GM21737 (cell line): ENCODE measurements at regions not wholly inside any gene's neighbourhood (a gene's known extent, or its start where the extent isn't known, plus 50 kb on each side); places are given as distances from the start of the nearest gene placed in this dataset.

Experiments used
- ATAC-seq: cut with Tn5 transposase; IDR thresholded peaks from one replicate; pipeline ENCODE4 v1.9.1; 2021; ENCODE audit warnings: mild to moderate bottlenecking, moderate library complexity; ENCODE audit not compliant: unreplicated experiment

DNA sequence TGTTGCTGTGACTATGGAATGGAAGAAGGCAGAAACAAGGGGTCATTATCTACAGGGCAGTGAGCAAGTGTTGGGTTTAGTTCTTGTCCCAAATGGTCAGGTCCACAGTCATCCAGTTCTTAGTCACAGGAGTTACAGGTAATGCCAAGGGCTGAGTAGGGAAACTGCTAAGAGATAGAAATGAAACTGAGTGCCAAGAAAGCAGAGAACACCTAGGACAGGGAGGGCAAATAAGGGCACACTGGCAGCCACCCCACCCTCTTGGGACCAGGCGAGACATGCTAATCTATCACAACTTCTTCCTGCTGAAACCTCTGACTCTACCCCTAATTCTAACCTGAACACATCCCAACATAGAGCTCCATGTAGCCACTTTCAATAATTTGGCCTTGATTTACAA lies 103.2 kb downstream of the KLF4 start:
- no peak for ATAC-seq
